Calu3 (cell line): ENCODE measurements at regions not wholly inside any gene's neighbourhood (a gene's known extent, or its start where the extent isn't known, plus 50 kb on each side); places are given as distances from the start of the nearest gene placed in this dataset.

Experiments
- BruUV-seq: library from RNA; stranded (reverse); fragments of 400-500 nt; replicated peaks from 2 replicates; lab custom pipeline; 2021; lab: Mats Ljungman, UMichigan
- CTCF ChIA-PET: fragments of 300-600 bp; sonication (Branson Sonifier 250); formaldehyde crosslinking; loops from one replicate; lab custom pipeline; 2022; ENCODE audit warnings: antibody characterized with exemption; lab: Charles Lee
- DNase-seq: peaks from one replicate; pipeline ENCODE4 v3.0.0; 2022
- H3K27ac Mint-ChIP-seq: one replicate; pipeline ENCODE4 v1.8.0; 2022; ENCODE audit warnings: mixed read lengths; ENCODE audit not compliant: unreplicated experiment
- H3K27me3 Mint-ChIP-seq: one replicate; pipeline ENCODE4 v1.8.0; 2022; ENCODE audit warnings: mixed read lengths; ENCODE audit not compliant: unreplicated experiment
- H3K36me3 Mint-ChIP-seq: one replicate; pipeline ENCODE4 v1.8.0; 2022; ENCODE audit warnings: mild to moderate bottlenecking, moderate library complexity, mixed read lengths; ENCODE audit not compliant: insufficient read depth, unreplicated experiment
- H3K4me1 Mint-ChIP-seq: one replicate; pipeline ENCODE4 v1.8.0; 2022; ENCODE audit warnings: mild to moderate bottlenecking, low read depth, mixed read lengths; ENCODE audit not compliant: unreplicated experiment
- H3K4me3 Mint-ChIP-seq: one replicate; pipeline ENCODE4 v1.8.0; 2022; ENCODE audit warnings: mild to moderate bottlenecking, low read depth, moderate library complexity, mixed read lengths; ENCODE audit not compliant: unreplicated experiment
- H3K9me3 Mint-ChIP-seq: one replicate; pipeline ENCODE4 v1.8.0; 2022; ENCODE audit warnings: low read depth, mixed read lengths; ENCODE audit not compliant: unreplicated experiment
- CTCF ChIP-seq: fragments of 200-600 bp; IDR thresholded peaks from one replicate; pipeline ENCODE4 v1.8.0; 2022; ENCODE audit warnings: antibody characterized with exemption; ENCODE audit not compliant: unreplicated experiment
- intact Hi-C: fragments of 100-400 bp; cut with micrococcal nuclease; formaldehyde crosslinking; loops from one replicate; pipeline ENCODE4 v1.10.0; 2022; ENCODE audit not compliant: unreplicated experiment

- TF ChIP-seq CTCF = no peak
- CTCF ChIA-PET = no interaction called here
- Mint-ChIP-seq H3K27me3 (peaks cover 97% of the 10 kb centered on the region), H3K27ac (no peak overlapping the region), H3K9me3 (no peaks in the 10 kb centered on the region), H3K36me3 (no peaks in the 10 kb centered on the region), H3K4me1 (no peaks in the 10 kb centered on the region), H3K4me3 (no peak overlapping the region)
- intact Hi-C loops = no loop called here
- DNase-seq = no peak
- no TSS peak for BruUV-seq
These were observed 548.2 kb downstream of the PTPRU start for GRCh38 chr1:29784276-29785136.

GRCh38 chr1:29783508-29784275 is 547.4 kb downstream of the PTPRU start:
- no peak for TF ChIP-seq CTCF
- no peaks in the 10 kb centered on the region for H3K36me3 Mint-ChIP-seq
- H3K27me3 Mint-ChIP-seq = peaks cover 98% of the 10 kb centered on the region
- H3K4me1 Mint-ChIP-seq = no peaks in the 10 kb centered on the region
- no peaks in the 10 kb centered on the region for H3K9me3 Mint-ChIP-seq
- H3K4me3 Mint-ChIP-seq = no peak overlapping the region
- CTCF ChIA-PET = no interaction called here
- DNase-seq = no peak
- H3K27ac Mint-ChIP-seq = no peak overlapping the region
- intact Hi-C loops = no loop called here
- no TSS peak for BruUV-seq

- TF ChIP-seq CTCF = no peak
- Mint-ChIP-seq H3K9me3 (no peaks in the 10 kb centered on the region), H3K4me1 (no peaks in the 10 kb centered on the region), H3K36me3 (no peaks in the 10 kb centered on the region), H3K27ac (no peak overlapping the region), H3K27me3 (peaks cover 98% of the 10 kb centered on the region), H3K4me3 (no peak overlapping the region)
- CTCF ChIA-PET = no interaction called here
- no peak for DNase-seq
- BruUV-seq = no TSS peak
- intact Hi-C loops = no loop called here
These were observed 546.7 kb downstream of the PTPRU start for GRCh38 chr1:29782846-29783507.

GRCh38 chr1:29779146-29779545 is 542.8 kb downstream of the PTPRU start:
- no peak for DNase-seq
- no peaks in the 10 kb centered on the region for H3K4me1 Mint-ChIP-seq
- CTCF ChIA-PET = no interaction called here
- H3K27ac Mint-ChIP-seq = no peak overlapping the region
- H3K4me3 Mint-ChIP-seq = no peak overlapping the region
- no peaks in the 10 kb centered on the region for H3K36me3 Mint-ChIP-seq
- peaks cover 4% of the 10 kb centered on the region for H3K9me3 Mint-ChIP-seq
- no TSS peak for BruUV-seq
- intact Hi-C loops = no loop called here
- no peak for TF ChIP-seq CTCF
- peaks cover 98% of the 10 kb centered on the region for H3K27me3 Mint-ChIP-seq
